ENCODE measurements at regions not wholly inside any gene's neighbourhood (a gene's known extent, or its start where the extent isn't known, plus 50 kb on each side); places are given as distances from the start of the nearest gene placed in this dataset.
A peak's percentile ranks its signal among the peaks of the same experiment; 100 is the strongest.
"Not testable (repeated sequence)": the region's sequence is repeated elsewhere in the genome, so short reads cannot be mapped to it uniquely, and the experiment has no call there.

DNA sequence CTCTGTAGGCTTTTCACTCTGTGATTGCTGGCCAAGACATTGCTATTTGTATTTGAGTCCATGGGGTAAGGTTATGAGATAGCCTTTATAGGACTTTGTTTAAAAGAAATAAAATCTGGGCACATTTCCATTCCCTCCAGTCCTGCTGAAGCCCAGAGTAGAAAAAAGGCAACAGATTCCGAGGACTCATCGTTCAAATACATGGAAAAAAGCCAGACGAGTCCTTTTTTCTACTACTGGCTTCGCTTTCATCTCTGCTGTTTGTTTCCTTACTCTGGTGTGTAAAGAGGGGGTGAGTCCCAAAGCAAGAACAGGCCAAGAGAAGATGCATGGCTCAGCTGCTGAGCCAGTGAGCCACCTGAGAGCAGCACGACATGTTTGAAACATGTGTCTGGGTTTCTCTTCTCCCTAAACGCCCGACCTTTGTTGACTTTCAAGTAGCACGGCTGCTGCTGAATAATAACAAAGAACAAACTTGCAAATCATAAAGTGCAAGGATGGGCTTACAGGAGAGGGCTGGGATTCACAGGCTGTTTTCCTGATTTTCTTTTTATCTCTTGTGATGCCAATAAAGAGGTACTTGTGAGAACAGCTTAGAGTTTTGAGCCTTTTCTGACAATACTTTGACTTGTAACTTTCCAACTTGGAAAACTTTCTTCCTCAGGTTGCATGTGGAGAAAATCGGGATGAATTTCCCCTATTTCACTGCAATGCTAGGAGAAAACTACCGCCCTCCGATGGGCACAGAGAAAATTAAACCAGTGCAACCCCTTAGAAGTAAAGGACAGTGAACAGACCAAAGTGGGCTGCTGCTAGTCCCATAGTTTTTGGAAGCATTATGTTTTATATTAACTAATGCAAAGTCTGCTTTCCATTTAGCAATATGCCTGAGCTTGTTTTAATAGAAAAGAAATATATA lies 195.2 kb upstream of the RAG2 start:
- DNase-seq, result no peak

DNA sequence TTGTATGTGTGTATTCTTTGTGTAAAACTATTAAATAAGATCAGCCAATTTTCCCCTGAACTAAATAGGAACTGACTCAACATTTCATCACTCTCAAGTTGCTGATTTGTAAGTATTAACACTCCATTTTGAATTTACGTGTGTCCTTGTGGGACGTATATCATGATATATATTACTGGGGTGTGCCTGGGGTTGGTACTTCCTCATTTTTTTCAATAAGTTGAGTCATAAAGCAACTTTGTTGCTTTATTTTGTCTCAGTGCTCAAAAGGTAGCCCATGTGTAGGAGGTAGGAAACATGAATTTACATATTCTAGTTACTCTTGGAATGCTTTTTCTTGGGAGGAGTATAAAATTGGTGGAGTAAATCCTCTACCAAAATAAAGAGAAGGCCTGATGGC lies 193.9 kb upstream of the RAG2 start:
- DNase-seq, result no peak

DNA sequence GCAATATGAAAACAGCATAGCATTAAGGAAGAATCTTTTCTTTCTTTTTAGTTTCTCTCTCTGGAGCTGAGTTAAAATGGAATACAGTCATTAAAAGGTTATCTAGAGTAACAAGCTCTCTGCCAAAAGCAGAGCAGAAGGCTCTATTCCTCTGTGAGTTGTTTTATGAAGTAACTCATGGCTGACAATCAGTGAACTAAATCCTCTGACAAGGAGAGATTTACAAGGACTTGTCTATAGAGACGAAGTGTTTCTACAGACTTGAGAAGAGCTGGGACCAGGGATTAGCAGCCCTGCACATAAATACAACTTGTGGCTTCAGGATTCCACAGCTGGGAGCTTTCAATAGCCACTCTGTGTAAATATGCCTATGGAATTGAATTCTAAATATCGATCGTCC lies 192.5 kb upstream of the RAG2 start:
- DNase-seq, result no peak

DNA sequence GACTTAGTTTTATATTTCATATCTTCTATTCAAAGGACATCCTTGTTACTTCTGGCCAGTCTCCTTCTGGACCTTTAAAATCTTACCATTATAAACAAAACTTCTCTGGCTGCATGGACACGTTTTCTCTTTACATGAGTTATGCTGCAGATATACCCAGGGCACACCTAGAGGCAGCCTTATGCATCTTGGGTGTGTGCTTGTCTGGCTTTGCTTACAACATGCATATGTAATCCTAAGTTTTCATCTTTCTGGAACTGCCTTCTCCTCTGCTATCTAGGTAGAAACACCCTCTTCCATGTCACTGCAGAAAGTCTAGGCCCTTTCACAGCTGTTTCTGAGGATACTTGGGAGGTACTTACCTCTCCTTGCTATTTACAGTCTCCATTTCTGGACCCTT lies 185.8 kb upstream of the RAG2 start:
- DNase-seq, result no peak

DNA sequence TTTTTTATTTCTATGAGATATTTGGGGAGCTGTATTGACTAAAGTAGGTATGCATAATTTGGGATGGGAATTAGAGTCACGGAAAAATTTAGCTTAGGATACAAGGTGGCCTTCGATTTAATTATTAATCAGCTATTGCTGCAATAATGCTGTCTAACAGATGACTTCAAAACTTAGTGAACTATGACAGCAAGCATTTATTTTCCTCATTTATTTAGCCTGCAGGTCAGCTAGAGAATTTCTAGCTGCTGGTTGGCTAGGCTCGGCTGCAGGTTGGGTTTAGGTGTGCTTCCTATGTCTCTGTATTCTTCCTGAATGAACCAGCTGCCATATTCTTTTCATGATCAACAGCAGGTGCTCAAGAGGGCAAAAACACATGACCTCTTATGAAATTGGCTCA lies 181.8 kb upstream of the RAG2 start:
- no peak for DNase-seq

DNA sequence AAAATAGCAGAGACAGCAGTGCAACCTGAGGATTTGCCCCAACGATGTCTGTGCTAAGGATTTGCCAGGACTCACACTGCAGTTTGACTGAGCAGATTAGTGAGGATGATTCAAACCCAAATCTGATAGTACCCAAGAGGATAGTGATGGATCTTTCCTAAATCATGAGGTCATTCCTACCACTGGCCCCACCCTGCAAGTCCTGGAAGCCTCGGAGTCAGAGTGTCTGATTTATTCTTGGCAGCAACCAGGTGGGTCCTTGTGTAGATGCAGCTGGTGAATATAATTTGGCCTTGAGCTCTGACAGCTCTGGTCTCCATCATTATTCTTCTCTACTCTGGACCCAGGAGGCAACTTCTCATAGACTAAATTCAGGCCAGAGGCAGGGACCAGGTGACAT lies 179.3 kb upstream of the RAG2 start:
- DNase-seq, result no peak

DNA sequence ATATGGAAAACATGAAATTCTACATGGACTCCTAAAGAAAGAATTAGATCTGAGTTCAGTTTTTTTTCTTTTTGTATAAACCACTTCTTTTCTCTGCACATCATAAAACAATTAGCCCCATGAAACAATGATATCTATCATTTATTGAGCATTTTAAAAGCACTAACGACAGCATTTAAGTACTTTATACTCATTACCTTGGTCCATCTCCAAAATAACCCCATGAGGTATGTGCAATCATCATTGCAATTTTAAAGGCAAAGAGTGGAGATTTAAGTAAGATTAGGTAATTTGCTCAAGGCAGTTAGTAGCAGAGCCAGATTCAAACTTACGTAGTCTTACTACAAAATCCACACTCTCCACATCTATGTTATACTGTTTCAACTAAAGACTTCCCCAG lies 177.7 kb upstream of the RAG2 start:
- DNase-seq, result no peak

DNA sequence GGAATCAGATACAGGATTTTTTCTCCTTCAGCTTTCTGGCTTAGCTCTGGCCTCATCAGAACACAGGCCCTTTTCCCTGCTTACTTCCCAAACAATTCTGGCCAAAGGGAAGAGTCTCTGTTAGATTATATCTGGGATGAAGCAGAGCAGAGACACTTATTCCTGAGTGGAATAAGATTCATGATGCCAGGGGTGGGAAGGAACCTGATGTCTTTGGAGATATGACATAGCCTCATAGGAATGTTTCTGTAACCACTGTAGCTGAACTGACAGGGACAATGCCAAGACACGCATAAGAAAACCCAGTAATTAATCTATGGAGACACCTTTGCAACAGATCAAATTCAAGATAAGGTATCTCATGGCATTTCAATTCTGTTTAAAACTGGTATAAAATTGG lies 177.1 kb upstream of the RAG2 start:
- DNase-seq, result no peak

DNA sequence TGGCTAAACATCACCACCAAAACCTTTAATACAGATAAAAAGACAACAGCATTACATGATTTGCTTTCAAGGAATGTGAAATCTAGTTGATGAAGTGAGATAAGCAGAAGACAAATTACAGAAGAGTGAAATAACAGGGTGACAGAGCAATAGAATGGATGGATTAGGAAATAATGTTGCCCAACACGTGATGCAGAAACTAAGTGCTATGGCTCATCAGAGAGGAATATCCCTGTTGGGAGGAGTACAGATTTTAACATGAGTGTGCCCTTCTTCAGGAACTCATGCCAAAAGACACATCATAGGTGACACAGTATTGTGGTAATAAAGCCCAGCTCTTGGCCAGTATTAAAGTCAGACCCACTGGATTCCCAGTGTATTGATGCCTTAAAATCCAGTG lies 176.6 kb upstream of the RAG2 start:
- DNase-seq, result no peak

DNA sequence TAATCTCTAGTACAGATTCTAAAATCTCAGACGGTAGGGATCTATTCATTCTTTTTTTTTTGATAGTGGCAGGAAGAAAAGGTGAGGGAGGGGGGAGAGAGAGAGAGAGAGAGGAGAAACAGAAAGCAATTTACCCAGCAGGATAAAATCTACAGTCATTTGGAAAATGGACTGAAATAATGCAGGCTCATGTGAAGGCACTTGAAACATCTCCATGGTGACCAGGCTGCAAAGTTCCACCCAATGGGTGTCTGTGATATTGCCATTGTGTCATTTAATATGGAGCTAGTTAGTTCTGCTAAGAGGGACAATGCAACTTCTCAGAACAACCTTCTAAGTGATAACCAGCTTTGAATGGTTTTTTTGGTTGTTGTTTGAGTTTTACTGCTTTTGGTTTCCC lies 165.2 kb upstream of the RAG2 start:
- DNase-seq, result no peak

DNA sequence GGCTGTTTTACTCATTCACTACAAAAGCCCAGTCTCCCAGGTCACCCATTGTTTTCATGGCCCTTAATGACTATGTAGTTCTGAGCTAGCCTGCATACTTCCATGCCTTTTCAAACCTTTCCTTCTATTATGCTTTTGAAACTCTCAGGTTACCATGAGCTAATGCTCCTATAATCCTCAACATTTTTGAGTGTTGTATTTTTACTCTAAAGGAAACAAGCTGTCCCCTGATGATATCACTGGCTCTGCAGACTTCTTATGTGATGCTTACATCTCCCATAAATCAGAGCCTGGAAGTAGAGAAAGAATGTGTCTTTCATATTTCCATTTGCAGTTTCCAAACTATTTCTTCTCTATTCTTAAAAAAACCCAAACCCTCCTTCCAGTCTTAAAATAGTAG lies 159.0 kb upstream of the RAG2 start:
- no peak for DNase-seq

DNA sequence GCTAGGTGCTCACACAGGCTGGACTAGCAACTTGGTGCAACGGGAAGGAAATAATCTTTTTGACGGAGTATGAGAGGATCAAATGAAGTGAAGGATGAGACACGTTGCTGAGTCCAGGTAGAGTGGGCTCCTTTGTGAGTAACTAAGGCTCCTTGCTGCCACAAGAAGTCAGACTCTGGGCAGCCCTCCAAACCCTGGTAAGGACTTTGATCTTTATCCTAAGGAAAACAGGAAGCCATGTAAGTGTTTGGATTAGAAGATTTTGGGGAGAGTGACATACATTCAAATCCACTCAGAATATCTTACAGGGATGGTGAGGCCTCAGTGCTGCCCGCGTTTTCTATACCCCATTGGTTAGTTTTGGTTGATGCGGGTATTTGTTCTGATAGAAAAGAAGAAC lies 155.9 kb upstream of the RAG2 start:
- DNase-seq, result no peak

DNA sequence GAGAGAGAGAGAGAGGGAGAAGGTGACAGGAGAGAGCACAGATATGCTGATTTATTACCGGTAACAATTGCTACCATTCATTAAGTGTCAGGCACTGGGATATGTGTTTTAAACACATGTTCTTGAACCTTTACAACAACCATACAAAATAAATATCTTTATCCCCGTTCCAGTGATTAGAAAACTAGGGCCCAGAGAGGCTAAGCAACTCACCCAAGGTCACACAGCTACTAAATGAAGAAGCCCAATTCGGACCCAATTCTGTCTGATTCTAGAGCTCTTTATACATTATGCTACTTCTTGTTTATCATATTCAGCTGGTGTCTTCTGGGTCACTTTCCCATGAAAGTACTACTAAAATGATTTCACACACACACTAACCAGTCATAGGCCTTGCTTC lies 154.0 kb upstream of the RAG2 start:
- DNase-seq, result no peak

DNA sequence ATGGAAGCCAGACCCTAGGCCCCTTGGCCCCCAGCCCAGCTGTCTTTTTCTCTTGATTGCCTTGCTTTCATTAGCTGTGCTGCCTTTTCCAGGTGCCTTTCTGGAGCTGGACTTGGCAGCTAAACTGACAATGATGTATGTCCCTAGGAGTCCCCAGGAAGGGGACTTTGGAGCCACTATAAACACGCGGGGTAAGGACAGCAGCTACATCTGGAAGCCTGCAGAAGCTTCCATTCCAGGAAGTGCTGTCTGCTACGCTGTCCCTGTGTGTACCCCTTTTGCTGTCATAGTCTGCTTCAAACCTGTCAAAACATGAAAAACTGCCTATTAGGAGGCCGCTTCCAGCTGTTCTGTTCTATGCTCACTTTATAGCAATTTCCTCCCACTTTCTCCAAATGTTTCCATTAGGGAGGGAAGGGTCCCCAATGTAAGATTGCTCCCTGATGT lies 153.3 kb upstream of the RAG2 start:
- DNase-seq, result no peak

DNA sequence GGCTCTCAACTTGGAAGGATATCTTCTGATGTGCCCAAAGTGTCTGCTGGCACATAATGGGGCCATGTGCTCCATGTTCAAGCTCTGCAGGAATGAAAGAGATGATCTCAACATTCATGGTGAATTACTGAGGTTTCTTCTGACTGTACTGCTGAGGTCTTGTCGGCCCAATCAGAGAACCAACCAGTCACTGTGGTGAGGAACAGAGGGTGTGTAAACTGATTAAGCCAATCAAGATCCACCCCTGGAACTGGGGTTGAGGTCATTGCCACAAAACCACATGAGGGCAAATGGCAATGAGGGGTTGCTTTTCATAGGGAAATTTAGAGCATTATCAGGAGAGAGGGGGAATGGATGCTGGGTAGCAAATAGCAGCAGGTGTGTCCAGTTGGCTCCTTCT lies 152.3 kb upstream of the RAG2 start:
- DNase-seq, result no peak

DNA sequence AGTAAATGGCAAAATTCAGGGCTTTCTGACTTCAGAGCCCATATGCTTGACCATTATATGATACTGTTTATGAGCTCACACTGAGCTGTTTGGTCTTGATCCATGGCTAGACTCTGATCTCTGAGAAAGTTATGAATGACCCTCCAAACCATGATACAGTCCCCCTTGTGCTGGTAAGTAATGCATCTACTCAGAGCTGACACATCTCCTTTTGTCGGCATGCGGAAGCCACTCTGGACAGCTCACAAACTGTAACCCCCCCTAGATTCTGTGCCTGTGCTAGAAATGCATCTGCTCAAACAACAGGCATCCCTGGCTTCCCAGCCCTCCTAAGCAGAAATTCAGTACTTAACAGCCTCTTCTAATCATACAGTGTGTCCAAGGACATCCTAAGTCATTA lies 150.8 kb upstream of the RAG2 start:
- DNase-seq, result no peak

DNA sequence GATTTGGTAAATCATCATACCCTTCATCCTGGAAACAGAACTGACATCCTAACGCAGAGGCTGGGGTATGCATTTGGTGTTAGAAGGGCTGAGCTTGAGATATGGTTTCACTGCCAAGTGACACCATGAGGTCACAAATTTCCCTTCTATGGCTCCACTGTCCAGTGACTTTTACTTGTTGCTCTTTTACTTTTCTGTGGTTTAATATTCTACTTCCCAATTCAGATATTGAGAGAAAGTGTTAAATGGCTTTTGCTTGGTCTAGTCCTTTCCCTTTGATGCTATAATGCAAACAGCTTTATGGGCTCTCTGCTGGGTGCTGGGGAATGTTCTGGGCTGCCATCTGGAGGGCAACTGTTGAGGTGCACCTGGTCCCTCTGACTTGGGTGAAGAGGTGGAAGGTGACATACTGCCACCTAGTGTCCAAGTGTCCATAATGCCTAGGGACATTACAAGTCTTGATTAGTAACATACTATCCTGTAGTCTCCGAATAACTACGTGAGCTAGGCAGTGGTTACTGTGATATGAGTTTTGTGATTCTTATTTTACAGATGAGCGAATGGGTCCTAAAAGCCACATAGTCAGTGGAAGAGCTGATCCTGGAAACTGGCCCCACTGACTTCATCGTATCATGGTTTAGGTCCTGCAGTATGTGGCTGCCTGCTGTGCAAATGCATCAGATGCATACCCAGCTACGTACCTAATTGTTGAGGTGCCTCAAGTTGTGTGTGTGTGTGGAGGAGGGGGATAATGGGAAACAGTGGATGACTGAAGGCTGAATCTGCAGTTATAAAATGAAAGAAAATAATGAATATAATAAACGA lies 149.1 kb upstream of the RAG2 start:
- peak; percentile 83 for DNase-seq

DNA sequence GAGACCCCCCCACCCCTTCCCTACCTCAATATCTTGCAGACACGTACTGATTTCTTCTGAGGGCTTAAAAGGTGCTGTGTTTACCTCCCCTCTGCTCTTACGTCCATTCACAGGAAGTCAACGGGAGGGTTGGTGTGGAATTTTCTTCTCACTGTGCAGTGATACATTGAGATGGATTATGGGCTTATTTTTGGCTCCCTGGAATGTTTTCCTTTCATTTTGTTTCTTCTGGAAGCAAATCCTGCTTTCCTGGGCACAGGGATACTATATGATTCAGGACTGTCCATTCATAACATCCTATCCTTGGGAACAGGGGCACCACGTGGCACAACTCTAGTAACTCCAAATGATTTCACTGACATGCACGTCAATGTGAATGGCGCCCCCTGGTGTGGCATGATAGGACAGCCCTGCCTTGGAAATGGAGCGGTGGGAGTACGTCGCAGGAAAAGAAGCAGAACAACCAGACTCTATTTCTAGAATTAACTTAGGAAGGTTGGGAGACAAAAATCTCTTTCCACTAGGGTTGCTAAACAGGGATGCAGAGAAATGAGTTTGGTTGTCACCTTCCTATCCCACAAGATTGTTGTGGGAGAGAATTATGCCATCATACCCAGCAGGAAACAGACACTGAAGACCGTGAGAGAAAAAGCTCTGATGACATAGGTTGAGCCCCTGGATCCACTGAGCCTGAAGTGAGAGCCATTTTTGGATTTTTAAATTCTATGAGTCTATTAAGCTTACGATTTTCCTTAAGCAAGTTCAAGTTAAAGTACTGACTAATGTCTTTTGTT lies 146.5 kb upstream of the RAG2 start:
- peak; percentile 15 for DNase-seq

DNA sequence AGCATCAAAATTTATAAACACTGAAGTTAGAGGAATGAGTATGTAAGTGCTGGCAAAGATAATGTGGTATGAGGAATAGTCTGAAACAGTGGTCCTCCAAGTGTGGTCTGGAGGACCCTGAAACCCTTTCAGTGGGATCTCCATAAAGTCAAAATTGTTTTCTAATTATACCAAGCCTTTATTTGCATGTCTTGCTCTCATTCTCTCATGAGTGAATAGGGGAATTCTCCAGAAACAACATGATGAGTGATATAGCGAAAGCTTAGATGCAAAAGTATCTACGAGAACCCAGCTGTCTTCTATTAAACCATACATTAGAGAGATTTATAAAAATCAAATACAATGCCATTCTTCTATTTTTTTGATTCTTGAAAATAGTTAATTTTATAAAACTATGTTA lies 145.0 kb upstream of the RAG2 start:
- DNase-seq, result no peak

DNA sequence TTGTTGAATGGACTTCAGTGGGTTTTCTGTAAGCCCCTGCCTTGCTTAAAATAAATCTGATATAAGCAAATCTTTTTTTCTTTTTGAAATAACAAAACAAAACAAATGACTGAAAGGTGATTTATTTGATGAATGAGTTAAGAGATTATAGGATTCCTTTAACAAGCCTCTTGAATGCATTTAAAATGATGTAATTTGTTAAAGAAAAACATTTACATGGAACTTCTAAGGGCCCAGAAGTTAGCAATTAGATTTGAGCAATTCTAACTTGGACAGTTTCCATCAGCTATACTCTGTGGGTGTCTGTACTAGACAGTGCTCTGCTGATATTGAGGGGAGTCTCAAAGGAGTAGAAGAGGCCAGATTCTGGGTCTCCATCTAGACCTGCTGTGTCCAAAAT lies 143.5 kb upstream of the RAG2 start:
- DNase-seq, result no peak

DNA sequence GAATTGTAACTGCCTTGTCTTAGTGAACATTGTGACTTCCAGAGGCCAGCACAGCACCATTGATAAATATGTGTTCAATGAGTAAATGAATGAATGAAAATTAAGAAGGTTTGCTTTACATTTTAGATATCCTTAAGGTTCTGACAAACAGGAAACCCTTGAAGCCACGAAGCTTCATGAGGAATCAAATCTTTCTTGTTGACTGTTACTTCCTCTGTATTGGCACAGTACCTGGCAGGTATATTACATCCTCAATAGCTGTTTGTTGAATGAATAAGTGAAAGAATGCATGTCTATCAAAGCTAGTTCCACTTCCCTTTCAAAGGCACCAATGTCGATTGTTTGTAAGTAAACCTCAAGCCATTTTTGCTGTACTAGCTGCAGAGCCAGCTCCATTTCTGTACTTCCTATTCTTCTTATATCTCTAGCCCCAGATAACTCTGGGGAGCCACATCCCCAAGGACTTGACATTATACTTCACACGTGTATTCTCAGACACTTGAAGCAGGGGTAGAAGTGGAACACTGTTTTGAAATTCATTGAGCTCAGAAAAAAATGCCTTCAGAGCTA lies 140.3 kb upstream of the RAG2 start:
- no peak for DNase-seq

DNA sequence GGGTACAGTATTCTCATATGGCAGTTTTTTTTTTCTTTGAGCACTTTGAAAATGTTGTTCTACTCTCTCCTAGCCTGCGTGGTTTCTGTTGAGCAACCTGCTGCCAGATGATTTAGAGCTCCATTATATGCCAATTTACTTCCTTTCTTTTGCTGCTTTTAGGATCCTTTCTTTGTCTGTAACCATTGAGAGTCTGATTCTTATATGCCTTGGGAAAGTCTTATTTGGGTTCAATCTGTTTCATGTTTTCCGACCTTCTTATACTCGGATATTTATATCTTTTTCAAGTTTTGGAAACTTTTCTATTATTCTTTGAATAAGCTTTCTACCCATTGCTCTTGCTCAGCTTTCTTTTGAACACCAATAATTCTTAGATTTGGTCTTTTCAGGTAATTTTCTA lies 138.1 kb upstream of the RAG2 start:
- DNase-seq, result no peak

DNA sequence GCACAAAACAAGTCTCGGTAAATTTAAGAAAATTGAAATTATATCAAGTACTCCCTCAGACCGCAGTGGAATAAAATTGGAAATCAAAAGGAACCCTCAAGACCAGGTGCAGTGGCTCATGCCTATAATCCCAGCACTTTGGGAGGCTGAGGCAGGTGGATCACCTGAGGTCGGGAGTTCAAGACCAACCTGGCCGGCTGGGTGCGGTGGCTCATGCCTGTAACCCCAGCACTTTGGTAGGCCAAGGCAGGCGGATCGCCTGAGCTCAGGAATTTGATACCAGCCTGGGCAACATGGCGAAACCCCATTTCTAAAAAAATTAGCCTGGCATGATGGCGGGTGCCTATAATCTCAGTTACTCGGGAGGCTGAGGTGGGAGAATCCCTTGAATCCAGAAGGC lies 135.7 kb upstream of the RAG2 start:
- DNase-seq, result not testable (repeated sequence)
